Common myeloid progenitor, CD34-positive (primary cell): ENCODE measurements at regions not wholly inside any gene's neighbourhood (a gene's known extent, or its start where the extent isn't known, plus 50 kb on each side); places are given as distances from the start of the nearest gene placed in this dataset.

Experiments
- CTCF ChIA-PET: fragments of 350-600 bp; sonication (Branson Sonifier 250); formaldehyde crosslinking; loops from one replicate; lab custom pipeline; 2021; ENCODE audit warnings: antibody characterized with exemption; lab: Charles Lee
- POLR2A ChIA-PET: fragments of 350-600 bp; sonication (Branson Sonifier 250); formaldehyde crosslinking; loops from one replicate; lab custom pipeline; 2021; ENCODE audit warnings: antibody characterized with exemption; lab: Charles Lee
- DNase-seq, 3 donors: peaks; one replicate each; pipeline versions ENCODE4 v3.0.0 to v3.0.0-alpha.2; 2013
- H3K27ac ChIP-seq, 2 experiments: 1 replicate in 1 of 2; 2 replicates in 1 of 2; pipeline ENCODE4 v1.7.0; 2013; ENCODE audit warnings: inconsistent platforms in 2 of 2, low read length in 2 of 2, mild to moderate bottlenecking in 2 of 2, low read depth in 1 of 2, moderate library complexity in 1 of 2; ENCODE audit not compliant: severe bottlenecking in 2 of 2, insufficient read depth in 1 of 2, poor library complexity in 1 of 2
- H3K27me3 ChIP-seq, 5 experiments: replicated peaks in 2 of 5; 1 replicate in 3 of 5; 2 replicates in 2 of 5; pipeline versions ENCODE4 v1.6.1 to v1.7.0; 2013; ENCODE audit warnings: low read length in 4 of 5, mild to moderate bottlenecking in 2 of 5, moderate library complexity in 2 of 5, inconsistent platforms in 1 of 5; ENCODE audit not compliant: insufficient read depth in 5 of 5, control insufficient read depth in 4 of 5
- H3K36me3 ChIP-seq, 4 experiments: 1 replicate in 2 of 4; 2 replicates in 2 of 4; pipeline versions ENCODE4 v1.6.1 to v1.7.0; 2013; ENCODE audit warnings: low read length in 3 of 4, control low read depth in 1 of 4, mild to moderate bottlenecking in 1 of 4; ENCODE audit not compliant: control insufficient read depth in 4 of 4, insufficient read depth in 4 of 4
- H3K4me1 ChIP-seq, 4 experiments: 1 replicate in 3 of 4; 2 replicates in 1 of 4; pipeline versions ENCODE4 v1.6.1 to v1.7.1; 2013; ENCODE audit warnings: low read length in 3 of 4, mild to moderate bottlenecking in 3 of 4, control low read depth in 1 of 4, inconsistent platforms in 1 of 4, moderate library complexity in 1 of 4; ENCODE audit not compliant: control insufficient read depth in 4 of 4, insufficient read depth in 4 of 4; ENCODE audit errors: control extremely low read depth in 1 of 4
- H3K4me3 ChIP-seq, 7 experiments: 1 replicate in 4 of 7; 2 replicates in 3 of 7; pipeline versions ENCODE4 v1.5.1 to v1.7.0; 2013; ENCODE audit warnings: mild to moderate bottlenecking in 7 of 7, low read length in 6 of 7, moderate library complexity in 6 of 7, inconsistent platforms in 2 of 7, low read depth in 2 of 7, control low read depth in 1 of 7; ENCODE audit not compliant: insufficient read depth in 4 of 7, control insufficient read depth in 1 of 7; ENCODE audit errors: extremely low read depth in 1 of 7
- H3K9me3 ChIP-seq, 5 experiments: 1 replicate in 4 of 5; 2 replicates in 1 of 5; pipeline versions ENCODE4 v1.6.1 to v1.7.1; 2013; ENCODE audit warnings: low read length in 4 of 5, mild to moderate bottlenecking in 2 of 5, inconsistent platforms in 1 of 5, low read depth in 1 of 5, moderate library complexity in 1 of 5; ENCODE audit not compliant: control insufficient read depth in 4 of 5, insufficient read depth in 2 of 5; ENCODE audit errors: control extremely low read depth in 1 of 5
- WGBS: methylation state at CpG from one replicate; pipeline ENCODE4 v1.1.5; 2013; ENCODE audit not compliant: insufficient coverage; 5-methylcytosine and 5-hydroxymethylcytosine counted together

DNA sequence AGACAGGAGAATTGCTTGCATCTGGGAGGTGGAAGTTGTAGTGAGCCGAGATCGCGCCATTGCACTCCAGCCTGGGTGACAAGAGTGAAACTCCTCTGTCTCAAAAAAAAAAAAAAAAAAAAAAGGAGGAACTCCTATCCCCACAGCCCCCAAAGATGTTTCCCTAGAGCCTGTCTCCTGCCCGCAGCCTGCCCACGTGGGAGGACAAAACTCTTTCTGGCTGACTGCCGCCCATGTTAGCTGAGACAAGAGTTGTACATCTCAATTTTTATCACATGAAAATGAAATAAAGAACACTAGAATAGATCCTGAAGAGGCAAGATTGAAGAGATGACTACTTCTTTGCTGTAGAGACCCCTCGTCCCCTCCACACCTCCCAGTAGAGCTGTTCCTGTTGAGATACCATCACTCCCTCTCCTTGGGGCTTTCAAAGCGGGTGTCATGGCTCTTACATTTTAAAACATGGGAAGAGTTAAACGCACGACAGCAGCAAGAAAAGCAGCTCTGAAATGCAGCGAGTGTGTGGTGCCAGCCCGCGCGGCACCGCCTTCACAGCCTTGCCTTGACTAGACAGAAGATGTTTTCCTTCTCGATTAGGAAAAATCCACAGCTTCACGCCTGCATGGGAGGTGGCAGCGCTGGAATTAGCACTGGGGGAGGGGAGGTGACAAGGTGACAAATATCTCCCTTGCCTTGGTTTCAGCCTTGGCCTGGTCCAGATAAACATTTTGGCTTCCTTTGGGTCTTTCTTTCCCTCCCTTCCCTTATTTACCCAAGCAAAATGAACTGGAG, 253.4 kb upstream of the CSF3R start:
- DNase-seq, result peak; percentile 4 to 54 (median 54)
- H3K4me3 ChIP-seq, result no peak overlapping the region
- peaks cover 0 to 5% (median 2%) of the 10 kb centered on the region in 5 experiments for H3K9me3 ChIP-seq
- ChIA-PET POLR2A (no interaction called here), CTCF (no interaction called here)
- H3K27me3 ChIP-seq, result peaks cover 0 to 59% (median 19%) of the 10 kb centered on the region in 5 experiments
- peaks cover 0 to 2% (median 0%) of the 10 kb centered on the region in 4 experiments for H3K4me1 ChIP-seq
- no peak overlapping the region for H3K27ac ChIP-seq
- WGBS, result 61% methylated on average over 11 of the region's 18 CpGs
- no peaks in the 10 kb centered on the region for H3K36me3 ChIP-seq

DNA sequence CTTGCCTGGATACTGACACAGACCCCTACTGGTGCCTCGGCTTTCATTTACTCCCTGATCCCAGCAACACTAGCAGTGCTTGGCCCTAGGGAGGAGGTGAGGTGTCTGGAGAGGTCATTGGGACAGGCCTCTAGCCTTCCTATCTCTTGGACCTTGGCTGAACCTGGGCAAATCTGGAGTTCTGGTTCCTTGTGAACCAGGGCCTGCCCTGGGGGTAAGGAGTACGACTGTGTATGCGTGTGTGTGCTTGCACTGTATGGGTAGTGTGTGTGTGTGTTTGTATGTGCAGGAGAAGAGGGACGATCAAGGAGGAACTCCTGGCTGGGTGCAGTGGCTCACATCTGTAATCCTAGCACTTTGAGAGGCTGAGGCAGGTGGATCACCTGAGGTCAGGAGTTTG, 252.7 kb upstream of the CSF3R start:
- Histone ChIP-seq H3K4me1 (peaks cover 0 to 9% (median 1%) of the 10 kb centered on the region in 4 experiments), H3K9me3 (peaks cover 0 to 2% (median 0%) of the 10 kb centered on the region in 5 experiments), H3K27ac (no peak overlapping the region), H3K36me3 (no peaks in the 10 kb centered on the region), H3K4me3 (no peak overlapping the region), H3K27me3 (peaks cover 0 to 60% (median 19%) of the 10 kb centered on the region in 5 experiments)
- CTCF ChIA-PET, result no interaction called here
- WGBS, result 96% methylated on average over 3 of the region's 4 CpGs
- no peak for DNase-seq
- POLR2A ChIA-PET, result no interaction called here

- H3K4me1 ChIP-seq, result peaks cover 0 to 20% (median 6%) of the 10 kb centered on the region in 4 experiments
- no peak overlapping the region for H3K27ac ChIP-seq
- no peak for DNase-seq
- ChIA-PET POLR2A (no interaction called here), CTCF (no interaction called here)
- H3K9me3 ChIP-seq, result peaks cover 0 to 2% (median 0%) of the 10 kb centered on the region in 5 experiments
- H3K4me3 ChIP-seq, result no peak overlapping the region
- WGBS, result 75% methylated on average over 2 of the region's 2 CpGs
- peaks cover 0 to 58% (median 19%) of the 10 kb centered on the region in 5 experiments for H3K27me3 ChIP-seq
- no peaks in the 10 kb centered on the region for H3K36me3 ChIP-seq
Observed at GRCh38 chr1:36734356-36734755, 251.6 kb upstream of the CSF3R start.

GRCh38 chr1:36733748-36734147, 251.0 kb upstream of the CSF3R start:
- Histone ChIP-seq H3K36me3 (no peaks in the 10 kb centered on the region), H3K9me3 (peaks cover 0 to 2% (median 0%) of the 10 kb centered on the region in 5 experiments), H3K4me1 (peaks cover 0 to 23% (median 6%) of the 10 kb centered on the region in 4 experiments), H3K27ac (no peak overlapping the region), H3K4me3 (no peak overlapping the region), H3K27me3 (peaks cover 0 to 57% (median 20%) of the 10 kb centered on the region in 5 experiments)
- ChIA-PET CTCF (interaction anchor here (1.1 to 1.3 kb wide), 2 partner anchors 14 to 573 kb away, joined by 3 read pairs; no protein-coding TSS in a partner anchor), POLR2A (no interaction called here)
- no peak for DNase-seq
- 0% methylated on average over 1 of the region's 1 CpG for WGBS

GRCh38 chr1:36732015-36732356, 249.3 kb upstream of the CSF3R start:
- Histone ChIP-seq H3K36me3 (no peaks in the 10 kb centered on the region), H3K27ac (no peak overlapping the region), H3K4me1 (peaks cover 0 to 23% (median 6%) of the 10 kb centered on the region in 4 experiments), H3K9me3 (peaks cover 0 to 5% (median 0%) of the 10 kb centered on the region in 5 experiments), H3K27me3 (peaks cover 0 to 50% (median 12%) of the 10 kb centered on the region in 5 experiments), H3K4me3 (no peak overlapping the region)
- ChIA-PET CTCF (interaction anchor here (0.6 to 0.9 kb wide), 2 partner anchors 28 to 1074 kb away, joined by 3 read pairs; no protein-coding TSS in a partner anchor), POLR2A (interaction anchor here (0.7 kb wide), 1 partner anchor 20 kb away, joined by 3 read pairs; no protein-coding TSS in a partner anchor)
- peak in 2 of 3 donors; percentile 27 to 33 for DNase-seq
- 76% methylated on average over 5 of the region's 5 CpGs for WGBS

DNA sequence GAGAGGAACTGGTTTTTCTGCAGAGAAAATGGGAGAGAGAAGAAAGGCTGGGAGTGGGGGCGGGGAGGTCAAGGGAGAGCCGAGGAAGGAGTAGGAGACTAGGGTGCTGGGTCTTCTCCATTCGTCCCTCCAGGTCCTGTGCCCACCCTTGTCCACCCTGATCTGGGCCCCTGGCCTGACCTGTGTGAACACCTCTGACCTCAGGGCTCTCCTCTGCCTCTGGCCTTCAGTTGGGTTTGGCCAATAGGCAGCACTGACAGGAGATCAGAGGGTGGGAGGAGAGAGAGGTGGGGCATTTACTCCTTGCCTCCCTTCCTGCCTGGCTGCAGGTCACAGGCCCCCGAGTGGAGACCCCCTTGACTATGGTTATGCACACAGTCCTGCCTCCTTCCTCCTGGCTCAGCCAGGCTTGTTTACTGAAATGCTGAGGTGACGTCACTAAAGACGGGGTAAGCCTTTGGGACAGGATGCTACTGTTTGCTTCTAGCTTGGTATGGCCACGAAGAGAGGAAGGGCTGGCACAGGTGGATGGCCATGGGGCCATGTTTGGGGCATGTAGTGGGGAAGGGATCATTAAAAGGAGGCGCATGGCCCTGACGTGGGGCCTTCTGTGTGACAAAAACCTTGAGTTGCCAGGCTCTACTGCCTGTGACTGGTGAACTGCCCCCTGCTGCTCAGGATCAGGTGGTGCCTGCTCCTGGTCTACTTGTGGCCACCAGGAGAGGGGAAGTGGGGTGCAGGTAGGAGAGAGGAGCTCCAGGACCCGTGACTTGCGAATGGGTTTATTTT, 248.7 kb upstream of the CSF3R start:
- ChIA-PET CTCF (interaction anchor here (0.6 kb wide), 1 partner anchor 1074 kb away, joined by 3 read pairs; no protein-coding TSS in a partner anchor), POLR2A (interaction anchor here (0.7 kb wide), 1 partner anchor 20 kb away, joined by 3 read pairs; no protein-coding TSS in a partner anchor)
- Histone ChIP-seq H3K36me3 (no peaks in the 10 kb centered on the region), H3K4me1 (peaks cover 0 to 23% (median 6%) of the 10 kb centered on the region in 4 experiments), H3K27ac (no peak overlapping the region), H3K4me3 (no peak overlapping the region), H3K9me3 (peaks cover 0 to 5% (median 0%) of the 10 kb centered on the region in 5 experiments), H3K27me3 (peaks cover 0 to 44% (median 9%) of the 10 kb centered on the region in 5 experiments)
- DNase-seq, result no peak
- WGBS, result 88% methylated on average over 6 of the region's 11 CpGs
